Naive B cell (primary cell): ENCODE measurements at regions not wholly inside any gene's neighbourhood (a gene's known extent, or its start where the extent isn't known, plus 50 kb on each side); places are given as distances from the start of the nearest gene placed in this dataset.

Experiments
- ATAC-seq, 2 donors: fragments of 150-1000 bp; cut with Tn5 transposase; 2 replicates each; pipeline ENCODE4 v1.10.0; 2021; ENCODE audit warnings: low read depth in 2 of 2, mild to moderate bottlenecking in 2 of 2, moderate library complexity in 2 of 2
- DNase-seq: peaks from one replicate; pipeline ENCODE4 v3.0.0; 2022
- H3K27ac Mint-ChIP-seq, 6 donors: one replicate each; pipeline ENCODE4 v1.8.0; 2020 to 2022; ENCODE audit warnings: mild to moderate bottlenecking in 6 of 6, mixed read lengths in 6 of 6, moderate library complexity in 5 of 6, inconsistent platforms in 2 of 6
- H3K27me3 Mint-ChIP-seq, 3 donors: one replicate each; pipeline ENCODE4 v1.8.0; 2021 to 2022; ENCODE audit warnings: mixed read lengths in 3 of 3, mild to moderate bottlenecking in 1 of 3
- H3K36me3 Mint-ChIP-seq, 2 donors: one replicate each; pipeline ENCODE4 v1.8.0; 2020 to 2022; ENCODE audit warnings: mixed read lengths in 2 of 2, inconsistent platforms in 1 of 2, mild to moderate bottlenecking in 1 of 2
- H3K4me1 Mint-ChIP-seq, 3 donors: one replicate each; pipeline ENCODE4 v1.8.0; 2020 to 2022; ENCODE audit warnings: mixed read lengths in 3 of 3, inconsistent platforms in 1 of 3, mild to moderate bottlenecking in 1 of 3, moderate library complexity in 1 of 3
- H3K4me3 Mint-ChIP-seq, 8 donors: one replicate each; pipeline ENCODE4 v1.8.0; 2020 to 2022; ENCODE audit warnings: mild to moderate bottlenecking in 8 of 8, mixed read lengths in 8 of 8, moderate library complexity in 8 of 8, inconsistent platforms in 2 of 8
- H3K9me3 Mint-ChIP-seq, 7 donors: one replicate each; pipeline ENCODE4 v1.8.0; 2020 to 2022; ENCODE audit warnings: mixed read lengths in 7 of 7, mild to moderate bottlenecking in 5 of 7, inconsistent platforms in 2 of 7, moderate library complexity in 1 of 7

DNA sequence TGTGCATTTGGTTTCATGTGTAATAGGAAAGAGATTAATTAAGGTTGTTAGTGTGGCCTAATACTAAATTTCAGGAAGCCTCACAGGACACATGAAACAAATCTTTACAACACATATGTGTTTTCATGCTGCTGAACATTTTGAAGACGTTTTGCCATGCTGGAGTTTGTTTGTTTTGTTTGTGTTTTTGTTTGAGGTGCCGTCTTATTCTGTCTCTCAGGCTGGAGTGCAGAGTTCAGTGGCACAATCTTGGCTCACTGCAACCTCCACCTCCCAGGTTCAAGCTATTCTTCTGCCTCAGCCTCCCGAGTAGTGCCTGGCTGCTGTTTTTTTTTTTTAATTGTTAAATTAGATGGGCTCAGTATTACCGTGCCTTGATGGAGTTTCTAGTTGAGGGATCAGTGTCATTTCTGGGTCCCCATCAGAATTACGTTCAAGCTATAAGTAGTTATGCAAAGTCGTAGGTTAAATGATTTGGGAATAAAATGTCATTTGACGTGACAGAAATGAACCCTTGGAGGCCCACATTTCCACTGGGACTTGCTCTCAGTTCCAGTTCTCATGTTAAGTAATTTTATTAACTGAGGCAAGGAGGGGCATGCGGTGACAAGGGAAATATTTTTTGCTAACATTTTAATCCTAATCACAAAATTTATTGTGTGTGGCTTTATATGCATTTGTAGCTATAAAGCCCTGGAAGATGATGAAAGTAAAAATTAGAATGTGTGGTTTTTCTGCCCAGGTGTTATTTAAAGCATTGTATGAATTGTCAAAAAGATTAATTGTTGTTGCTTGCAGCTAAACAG is 196.9 kb downstream of the TM9SF2 start:
- no peak for ATAC-seq
- Mint-ChIP-seq H3K9me3 (no peaks in the 10 kb centered on the region), H3K27me3 (no peaks in the 10 kb centered on the region), H3K27ac (no peak overlapping the region), H3K4me1 (peaks cover 0 to 2% (median 0%) of the 10 kb centered on the region in 3 donors), H3K36me3 (peaks cover 0 to 7% of the 10 kb centered on the region in 2 donors), H3K4me3 (no peak overlapping the region)
- no peak for DNase-seq

DNA sequence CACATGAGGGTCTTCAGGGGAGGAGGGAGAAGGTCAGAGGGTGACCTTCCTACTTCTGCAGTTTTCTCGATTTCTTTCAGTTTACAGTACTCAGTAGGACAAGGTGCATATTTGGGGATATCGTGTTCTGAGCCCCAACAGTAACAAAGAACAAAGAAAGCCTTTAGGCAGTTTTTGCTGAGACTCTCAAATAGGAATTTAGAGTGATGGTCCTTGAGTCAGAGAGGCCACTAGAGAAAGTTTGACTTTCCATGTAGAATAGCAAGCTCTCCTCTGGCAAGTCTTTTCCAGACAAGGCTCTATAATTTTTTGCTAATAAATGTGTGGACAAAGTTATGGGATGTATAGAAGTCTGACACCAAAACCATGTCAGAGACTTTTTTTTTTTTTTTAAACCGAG is 194.6 kb downstream of the TM9SF2 start:
- ATAC-seq (no peak), DNase-seq (no peak)
- H3K27me3 Mint-ChIP-seq: no peaks in the 10 kb centered on the region

DNA sequence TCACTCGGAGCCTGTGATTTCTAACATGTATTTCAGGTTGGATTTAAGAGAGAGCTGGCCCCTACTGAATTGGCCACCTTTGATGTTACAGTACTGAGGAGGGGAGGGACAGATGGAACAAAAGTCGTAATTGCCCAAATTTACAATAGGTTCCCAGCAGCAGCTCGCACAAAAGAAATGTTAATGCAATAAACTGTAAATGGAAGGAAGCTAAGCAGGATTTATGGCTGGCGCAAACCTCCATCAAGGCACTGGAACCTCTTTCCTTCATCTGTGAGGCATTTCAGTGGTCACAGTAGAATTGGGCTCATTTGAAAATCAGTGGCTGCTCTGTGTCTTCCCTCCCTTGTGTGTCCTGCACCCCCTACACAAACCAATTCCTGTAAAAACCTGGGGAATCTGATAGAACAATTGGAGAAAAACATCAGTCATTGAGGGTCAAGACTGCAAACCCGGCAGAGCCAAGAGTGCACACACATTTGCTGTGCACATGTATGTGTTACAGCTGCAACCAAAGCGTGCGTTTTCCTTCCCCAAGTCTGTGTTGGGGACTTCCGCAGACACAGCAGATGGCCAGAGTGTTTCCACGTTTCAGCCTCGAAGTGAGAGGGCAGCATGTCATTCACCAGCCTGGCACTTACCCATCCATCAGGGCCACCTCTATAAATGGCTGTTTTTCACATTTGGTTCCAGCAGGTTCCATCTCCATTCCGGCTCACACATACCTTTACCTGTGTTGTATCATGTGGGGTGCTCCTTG is 192.8 kb downstream of the TM9SF2 start:
- Mint-ChIP-seq H3K4me3 (no peak overlapping the region), H3K4me1 (peaks cover 0 to 14% (median 8%) of the 10 kb centered on the region in 3 donors), H3K27ac (no peak overlapping the region), H3K36me3 (no peaks in the 10 kb centered on the region), H3K27me3 (no peaks in the 10 kb centered on the region), H3K9me3 (no peaks in the 10 kb centered on the region)
- ATAC-seq (no peak), DNase-seq (no peak)

More for the DNA sequence above, 194.6 kb downstream of the TM9SF2 start:
- Mint-ChIP-seq H3K9me3 (no peaks in the 10 kb centered on the region), H3K36me3 (peaks cover 0 to 7% of the 10 kb centered on the region in 2 donors), H3K4me1 (peaks cover 0 to 4% (median 0%) of the 10 kb centered on the region in 3 donors), H3K4me3 (no peak overlapping the region), H3K27ac (no peak overlapping the region)

DNA sequence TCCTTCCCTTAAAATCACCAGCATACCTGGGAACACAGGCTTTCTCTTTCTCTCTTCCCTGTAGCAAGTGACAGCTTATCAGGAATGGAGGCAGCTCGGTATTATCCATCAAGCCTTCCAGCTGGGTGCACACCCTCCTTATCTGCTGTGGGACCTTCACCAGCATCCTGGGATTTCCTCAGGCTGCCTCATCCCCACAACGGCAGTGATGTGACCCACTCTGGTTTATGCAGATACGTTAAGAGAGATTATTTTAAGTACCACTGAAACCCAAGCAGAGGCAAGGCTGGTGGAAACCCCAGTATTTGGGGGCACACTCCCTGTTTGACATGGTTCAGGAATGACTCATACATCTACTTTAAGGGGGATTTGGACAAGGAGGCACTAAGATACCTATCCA is 192.1 kb downstream of the TM9SF2 start:
- Mint-ChIP-seq H3K9me3 (no peaks in the 10 kb centered on the region), H3K4me3 (peak overlapping the region in 1 of 8 donors; percentile 3), H3K27ac (no peak overlapping the region), H3K4me1 (peaks cover 0 to 14% (median 8%) of the 10 kb centered on the region in 3 donors), H3K27me3 (no peaks in the 10 kb centered on the region), H3K36me3 (no peaks in the 10 kb centered on the region)
- ATAC-seq (no peak), DNase-seq (no peak)

DNA sequence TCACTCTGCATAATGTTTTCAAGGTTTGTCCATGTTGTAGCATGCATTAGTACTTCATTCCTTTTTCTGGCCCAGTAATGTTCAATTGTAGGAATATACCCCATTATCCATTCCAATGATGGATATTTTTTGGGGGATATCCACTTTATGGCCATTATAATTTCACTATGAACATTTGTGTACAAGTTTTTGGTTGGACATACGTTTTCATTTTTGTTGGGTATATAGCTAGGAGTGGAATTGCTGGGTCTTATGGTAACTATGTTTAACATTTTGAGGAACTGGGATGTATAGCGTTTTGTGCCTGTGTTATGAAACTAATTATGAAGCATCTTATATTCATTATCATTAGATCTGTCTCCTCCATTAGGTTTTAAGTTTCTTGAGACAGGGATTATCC is 191.6 kb downstream of the TM9SF2 start:
- no peak for DNase-seq
- H3K27ac Mint-ChIP-seq: no peak overlapping the region
- peaks cover 0 to 14% (median 8%) of the 10 kb centered on the region in 3 donors for H3K4me1 Mint-ChIP-seq
- H3K36me3 Mint-ChIP-seq: no peaks in the 10 kb centered on the region
- no peak overlapping the region for H3K4me3 Mint-ChIP-seq
- no peaks in the 10 kb centered on the region for H3K9me3 Mint-ChIP-seq
- no peaks in the 10 kb centered on the region for H3K27me3 Mint-ChIP-seq
- no peak for ATAC-seq

DNA sequence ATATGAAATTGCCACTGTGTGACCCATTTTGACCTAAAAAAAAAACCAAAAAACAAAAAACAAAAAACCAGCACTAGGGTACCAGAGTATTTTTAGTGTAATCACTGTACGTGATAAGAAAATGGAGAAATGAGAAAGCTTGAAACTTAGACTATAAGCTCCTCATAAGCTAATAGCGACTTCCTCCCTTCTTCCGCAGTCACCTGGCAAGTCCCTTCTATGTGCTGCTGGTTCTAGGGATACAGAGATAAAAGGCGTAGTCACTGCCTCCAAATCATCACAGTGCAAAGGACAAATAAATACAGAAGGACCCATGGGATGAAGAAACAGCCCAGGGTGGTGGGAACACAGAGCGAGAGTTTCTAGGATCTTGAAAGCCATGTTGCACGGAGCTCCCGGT is 190.3 kb downstream of the TM9SF2 start:
- H3K4me1 Mint-ChIP-seq: peaks cover 0 to 23% (median 8%) of the 10 kb centered on the region in 3 donors
- H3K36me3 Mint-ChIP-seq: no peaks in the 10 kb centered on the region
- no peak overlapping the region for H3K27ac Mint-ChIP-seq
- no peaks in the 10 kb centered on the region for H3K27me3 Mint-ChIP-seq
- DNase-seq: no peak
- no peak overlapping the region for H3K4me3 Mint-ChIP-seq
- no peak for ATAC-seq
- no peaks in the 10 kb centered on the region for H3K9me3 Mint-ChIP-seq

DNA sequence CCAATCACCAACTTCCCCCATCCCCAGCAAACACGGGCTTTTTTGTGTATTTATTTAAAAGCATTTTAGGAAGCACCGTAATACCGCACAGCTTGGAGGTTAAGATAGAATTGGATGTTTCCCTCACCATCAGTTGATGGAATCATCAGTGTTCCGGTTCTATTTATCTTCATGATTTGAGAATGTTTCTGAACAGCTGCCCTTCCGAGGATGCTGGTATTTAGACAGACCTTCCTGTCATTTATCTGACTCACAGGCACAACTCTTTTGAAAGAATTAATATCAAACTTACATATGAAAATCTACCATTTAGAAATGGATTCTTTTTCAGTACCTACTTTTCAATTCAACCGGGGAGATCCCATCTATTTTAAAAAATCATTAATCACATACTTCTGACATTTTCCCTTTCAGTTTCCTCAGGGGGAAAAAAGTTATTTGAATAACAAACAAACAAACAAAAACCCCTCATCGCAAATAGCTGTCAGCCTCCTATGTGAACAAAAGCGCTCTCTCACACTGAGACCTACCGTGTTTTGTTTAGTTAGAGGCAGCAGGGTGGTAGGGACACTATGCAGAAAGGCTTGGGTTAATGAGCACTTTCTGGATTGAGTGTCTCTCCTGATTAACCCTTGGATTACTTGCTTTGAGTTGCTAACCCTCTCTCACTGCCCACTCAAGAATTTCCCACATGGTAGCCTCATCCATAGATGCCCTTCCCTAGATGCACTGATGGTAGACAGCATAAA is 189.3 kb downstream of the TM9SF2 start:
- Mint-ChIP-seq H3K36me3 (no peaks in the 10 kb centered on the region), H3K4me1 (peaks cover 0 to 23% (median 8%) of the 10 kb centered on the region in 3 donors), H3K27me3 (no peaks in the 10 kb centered on the region), H3K9me3 (no peaks in the 10 kb centered on the region), H3K27ac (peak overlapping the region in 3 of 6 donors; percentile 41 to 74 (median 48)), H3K4me3 (peak overlapping the region in 2 of 8 donors; percentile 7 to 51)
- ATAC-seq (no peak), DNase-seq (no peak)

DNA sequence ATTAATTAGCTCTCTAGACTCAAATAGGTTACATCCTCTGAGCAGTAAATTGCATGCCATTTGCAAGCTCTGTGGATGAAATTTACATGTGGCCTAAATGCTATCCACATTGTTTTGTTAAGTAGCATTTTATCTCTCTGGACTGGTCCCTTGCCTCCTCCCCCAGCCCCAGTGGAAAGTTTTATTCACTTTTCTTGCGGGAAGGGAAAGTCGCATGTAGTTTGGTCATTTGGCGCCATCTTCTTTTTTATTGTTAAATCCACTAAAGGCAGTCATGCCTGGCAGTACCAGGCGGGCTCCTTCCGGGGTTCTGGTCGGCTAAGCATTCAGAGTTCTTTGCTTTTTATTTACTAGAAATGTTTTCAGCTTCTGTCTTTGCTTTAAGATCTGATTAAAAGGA is 188.7 kb downstream of the TM9SF2 start:
- H3K9me3 Mint-ChIP-seq: no peaks in the 10 kb centered on the region
- no peak for DNase-seq
- H3K36me3 Mint-ChIP-seq: no peaks in the 10 kb centered on the region
- H3K4me3 Mint-ChIP-seq: peak overlapping the region in 2 of 8 donors; percentile 7 to 51
- H3K27ac Mint-ChIP-seq: peak overlapping the region in 4 of 6 donors; percentile 18 to 82 (median 44)
- peaks cover 0 to 23% (median 8%) of the 10 kb centered on the region in 3 donors for H3K4me1 Mint-ChIP-seq
- no peaks in the 10 kb centered on the region for H3K27me3 Mint-ChIP-seq
- ATAC-seq: no peak

DNA sequence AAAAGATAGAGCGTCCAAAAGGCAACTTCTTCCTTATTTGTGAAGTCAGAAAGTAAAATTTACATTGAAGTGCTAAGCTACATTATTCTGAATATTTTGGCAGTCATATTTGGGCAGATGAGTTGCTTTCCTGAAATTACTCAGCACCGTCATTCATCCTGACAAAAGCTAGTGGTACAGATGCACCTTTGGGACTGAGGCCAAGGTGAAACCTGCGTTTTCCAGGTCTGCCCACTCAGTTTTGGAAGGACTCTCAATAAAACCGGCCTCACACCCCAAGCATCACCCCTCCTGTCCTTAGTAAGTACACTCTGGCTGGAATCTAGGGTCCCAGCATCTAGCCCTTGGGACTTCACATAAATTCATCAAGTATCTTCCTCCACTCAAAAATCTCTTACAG is 187.5 kb downstream of the TM9SF2 start:
- no peak for ATAC-seq
- peak overlapping the region in 2 of 6 donors; percentile 5 to 64 for H3K27ac Mint-ChIP-seq
- DNase-seq: no peak
- no peaks in the 10 kb centered on the region for H3K36me3 Mint-ChIP-seq
- no peaks in the 10 kb centered on the region for H3K27me3 Mint-ChIP-seq
- H3K4me3 Mint-ChIP-seq: no peak overlapping the region
- peaks cover 0 to 23% (median 8%) of the 10 kb centered on the region in 3 donors for H3K4me1 Mint-ChIP-seq
- H3K9me3 Mint-ChIP-seq: no peaks in the 10 kb centered on the region

DNA sequence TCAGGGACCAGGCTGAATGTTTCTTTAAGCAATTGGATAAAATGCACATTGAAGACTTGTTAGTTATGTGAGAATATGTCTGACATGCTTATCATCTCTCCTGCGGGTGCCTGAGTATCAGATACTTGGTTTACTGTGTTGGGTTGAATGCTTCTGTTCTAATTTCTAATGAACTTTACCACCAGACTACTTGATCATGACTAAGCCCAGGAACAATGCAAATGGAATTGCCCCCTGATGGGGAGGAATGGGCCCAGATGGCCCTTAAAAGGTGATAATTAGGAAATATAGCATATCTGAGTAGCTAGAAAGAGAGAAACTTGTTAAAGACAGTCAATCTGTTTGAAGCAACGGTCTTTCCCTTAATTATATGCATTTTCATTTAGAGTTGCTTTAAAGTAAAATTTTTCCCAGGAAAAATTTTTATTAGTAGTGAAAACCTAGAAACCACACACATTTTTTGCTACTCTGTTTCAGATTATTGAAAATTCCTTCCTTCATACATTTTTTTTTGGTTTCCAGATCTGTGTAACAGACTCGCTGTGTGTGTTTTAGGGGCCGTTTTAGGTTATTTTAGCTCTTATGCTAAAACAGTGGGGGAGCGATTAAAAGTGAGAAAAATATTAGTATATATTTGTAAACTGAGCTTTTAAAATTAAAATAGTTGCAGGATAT is 186.6 kb downstream of the TM9SF2 start:
- peaks cover 0 to 19% (median 8%) of the 10 kb centered on the region in 3 donors for H3K4me1 Mint-ChIP-seq
- DNase-seq: no peak
- H3K4me3 Mint-ChIP-seq: no peak overlapping the region
- H3K9me3 Mint-ChIP-seq: no peaks in the 10 kb centered on the region
- ATAC-seq: no peak
- no peaks in the 10 kb centered on the region for H3K36me3 Mint-ChIP-seq
- H3K27me3 Mint-ChIP-seq: no peaks in the 10 kb centered on the region
- H3K27ac Mint-ChIP-seq: no peak overlapping the region

DNA sequence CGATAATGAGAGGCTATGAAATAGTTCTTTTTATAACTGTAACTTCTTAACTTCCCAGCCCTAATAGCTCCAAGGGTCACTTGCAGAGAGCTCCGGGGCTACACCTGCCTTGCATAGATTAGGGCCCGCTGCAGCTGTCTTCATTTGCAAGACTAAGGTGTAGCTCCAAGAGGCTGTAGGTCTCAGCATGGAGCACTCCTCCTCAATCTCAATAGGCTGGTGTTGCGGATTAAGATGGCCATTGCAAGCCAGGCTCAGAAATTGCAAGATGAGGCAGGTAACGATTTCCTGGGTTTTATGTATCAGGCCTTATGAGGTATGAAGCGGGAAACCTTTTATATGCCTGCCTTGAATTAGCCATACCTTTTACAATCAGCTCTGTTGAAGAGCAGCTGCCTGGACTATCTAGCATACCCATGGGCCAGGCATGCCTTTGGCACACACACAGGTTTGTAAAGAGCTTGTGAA is 185.7 kb downstream of the TM9SF2 start:
- peak overlapping the region in 1 of 6 donors; percentile 51 for H3K27ac Mint-ChIP-seq
- H3K9me3 Mint-ChIP-seq: no peaks in the 10 kb centered on the region
- H3K27me3 Mint-ChIP-seq: no peaks in the 10 kb centered on the region
- H3K4me3 Mint-ChIP-seq: no peak overlapping the region
- ATAC-seq (no peak), DNase-seq (no peak)
- H3K36me3 Mint-ChIP-seq: no peaks in the 10 kb centered on the region
- H3K4me1 Mint-ChIP-seq: peaks cover 0 to 19% (median 8%) of the 10 kb centered on the region in 3 donors

DNA sequence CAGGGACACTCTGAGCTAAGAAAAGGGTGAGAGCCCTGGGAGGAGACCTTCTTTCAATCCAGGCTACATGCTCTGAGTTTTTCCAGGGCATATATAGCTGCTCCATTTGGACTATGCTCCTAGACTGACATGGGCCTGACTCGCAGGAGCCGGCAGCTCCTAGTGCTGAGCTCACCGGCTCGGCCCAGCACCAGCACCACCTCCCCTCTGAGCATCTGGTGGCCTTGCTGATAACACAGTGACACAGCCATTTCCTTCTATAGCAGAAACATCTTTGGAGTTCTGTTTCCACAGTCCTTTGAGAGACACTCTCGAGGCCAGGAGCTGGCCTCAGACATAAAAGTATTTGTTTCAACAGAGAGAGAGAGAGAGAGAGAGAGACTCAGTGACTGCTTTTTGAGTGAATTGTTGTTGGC is 184.9 kb downstream of the TM9SF2 start:
- ATAC-seq: no peak
- H3K27me3 Mint-ChIP-seq: no peaks in the 10 kb centered on the region
- no peak overlapping the region for H3K27ac Mint-ChIP-seq
- peaks cover 0 to 19% (median 8%) of the 10 kb centered on the region in 3 donors for H3K4me1 Mint-ChIP-seq
- H3K4me3 Mint-ChIP-seq: peak overlapping the region in 1 of 8 donors; percentile 47
- no peaks in the 10 kb centered on the region for H3K36me3 Mint-ChIP-seq
- no peak for DNase-seq
- H3K9me3 Mint-ChIP-seq: no peaks in the 10 kb centered on the region

DNA sequence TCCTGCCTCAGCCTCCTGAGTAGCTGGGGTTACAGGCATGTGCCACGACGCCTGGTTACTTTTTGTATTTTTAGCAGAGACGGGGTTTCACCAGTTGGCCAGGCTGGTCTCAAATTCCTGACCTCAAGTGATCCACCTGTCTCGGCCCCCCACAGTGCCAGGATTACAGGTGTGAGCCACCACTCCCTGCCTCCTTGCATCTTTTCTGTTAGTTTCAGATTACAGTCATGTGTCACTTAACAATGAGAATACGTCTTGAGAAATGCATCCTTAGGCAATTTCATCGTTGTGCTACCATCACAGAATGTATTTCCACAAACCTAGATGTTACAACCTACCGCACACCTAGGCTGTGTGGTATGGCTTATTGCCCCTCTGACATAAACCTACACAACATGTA is 180.4 kb downstream of the TM9SF2 start:
- Mint-ChIP-seq H3K27ac (peak overlapping the region in 1 of 6 donors; percentile 8), H3K36me3 (no peaks in the 10 kb centered on the region), H3K27me3 (no peaks in the 10 kb centered on the region), H3K9me3 (no peaks in the 10 kb centered on the region), H3K4me3 (peak overlapping the region in 1 of 8 donors; percentile 52), H3K4me1 (no peaks in the 10 kb centered on the region)
- no peak for DNase-seq
- no peak for ATAC-seq
